Loucy (cell line): ENCODE measurements at regions not wholly inside any gene's neighbourhood (a gene's known extent, or its start where the extent isn't known, plus 50 kb on each side); places are given as distances from the start of the nearest gene placed in this dataset.
"Not testable (repeated sequence)": the region's sequence is repeated elsewhere in the genome, so short reads cannot be mapped to it uniquely, and the experiment has no call there.

Source experiments
- H2AFZ ChIP-seq: fragments of 200-600 bp; sonication (generic); 2 replicates; pipeline ENCODE4 v1.6.0; 2016; ENCODE audit warnings: antibody characterized with exemption, mild to moderate bottlenecking, low read length, moderate library complexity
- H3F3A ChIP-seq: fragments of 200-600 bp; 2 replicates; pipeline ENCODE4 v1.6.0; 2016; ENCODE audit warnings: antibody characterized with exemption, low read depth, mild to moderate bottlenecking
- H3K27me3 ChIP-seq: fragments of 200-600 bp; sonication (generic); 2 replicates; pipeline ENCODE4 v1.6.1; 2014; ENCODE audit warnings: low read length, mild to moderate bottlenecking; ENCODE audit not compliant: insufficient read depth, poor library complexity, severe bottlenecking
- H3K36me3 ChIP-seq: fragments of 200-600 bp; sonication (generic); 2 replicates; pipeline ENCODE4 v1.6.1; 2016; ENCODE audit warnings: low read length; ENCODE audit not compliant: insufficient read depth
- H3K4me1 ChIP-seq: fragments of 200-600 bp; sonication (generic); 2 replicates; pipeline ENCODE4 v1.5.1; 2014; ENCODE audit warnings: low read length, mild to moderate bottlenecking; ENCODE audit not compliant: insufficient read depth, poor library complexity, severe bottlenecking
- H3K4me2 ChIP-seq: fragments of 200-600 bp; sonication (generic); 2 replicates; pipeline ENCODE4 v1.6.0; 2014; ENCODE audit warnings: antibody characterized with exemption, low read length, low read depth, mild to moderate bottlenecking; ENCODE audit not compliant: poor library complexity, severe bottlenecking
- H3K4me3 ChIP-seq: fragments of 200-600 bp; sonication (generic); 2 replicates; pipeline ENCODE4 v1.5.1; 2014; ENCODE audit warnings: low read length, mild to moderate bottlenecking, mixed read lengths; ENCODE audit not compliant: poor library complexity, severe bottlenecking
- H3K79me2 ChIP-seq: fragments of 200-600 bp; sonication (generic); 2 replicates; pipeline ENCODE4 v1.6.1; 2014; ENCODE audit warnings: low read length; ENCODE audit not compliant: insufficient read depth
- H3K9ac ChIP-seq: fragments of 200-600 bp; sonication (generic); 2 replicates; pipeline ENCODE4 v1.6.0; 2014; ENCODE audit warnings: mild to moderate bottlenecking, low read depth, low read length, moderate library complexity; ENCODE audit not compliant: poor library complexity, severe bottlenecking
- H3K9me2 ChIP-seq: fragments of 200-600 bp; sonication (generic); replicated peaks from 2 replicates; pipeline ENCODE4 v1.6.1; 2016; ENCODE audit warnings: low read depth, low read length, mixed read lengths
- H3K9me3 ChIP-seq: fragments of 200-600 bp; sonication (generic); 2 replicates; pipeline ENCODE4 v1.6.1; 2014; ENCODE audit warnings: mild to moderate bottlenecking, antibody characterized with exemption, low read length, low read depth; ENCODE audit not compliant: insufficient read depth
- H4K20me1 ChIP-seq: fragments of 200-600 bp; sonication (generic); 2 replicates; pipeline ENCODE4 v1.6.0; 2014; ENCODE audit warnings: antibody characterized with exemption, low read length, mild to moderate bottlenecking; ENCODE audit not compliant: insufficient read depth, poor library complexity, severe bottlenecking
- EZH2phosphoT487 ChIP-seq: fragments of 200-600 bp; IDR thresholded peaks from 2 replicates; pipeline ENCODE4 v1.6.1; 2018; ENCODE audit warnings: antibody characterized with exemption, mild to moderate bottlenecking, moderate library complexity, borderline replicate concordance
- TF ChIP-seq, protein P1 (sequence below): fragments of 200-600 bp; sonication (generic); conservative IDR thresholded peaks from 2 replicates; pipeline ENCODE4 v1.5.1; 2014; ENCODE audit warnings: mild to moderate bottlenecking, antibody characterized with exemption, low read length

DNA sequence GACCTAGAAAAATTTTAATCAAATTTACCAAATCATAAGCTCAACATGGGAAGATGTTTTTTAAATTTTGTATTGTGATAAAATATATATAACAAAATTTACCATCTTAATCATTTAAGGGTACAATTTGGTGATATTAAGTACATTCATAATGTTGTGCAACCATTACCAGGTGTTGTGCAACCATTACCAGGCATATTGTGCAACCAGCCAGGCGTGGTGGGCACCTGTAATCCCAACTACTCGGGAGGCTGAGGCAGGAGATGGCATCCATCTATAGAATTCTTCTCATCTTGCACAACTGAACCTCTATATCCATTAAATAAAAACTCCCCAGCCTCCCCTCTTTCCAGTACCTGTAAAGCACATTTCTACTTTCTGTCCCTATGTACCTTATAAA lies 124.5 kb upstream of the SLC13A1 start:
- Histone ChIP-seq H3K9ac (no peak overlapping the region), H3K9me3 (peaks cover 5% of the 10 kb centered on the region; the same call in 1 of the 2 replicates), H3K9me2 (no peaks in the 10 kb centered on the region), H3K4me3 (no peak overlapping the region), H3K4me2 (no peak overlapping the region), H3K4me1 (no peaks in the 10 kb centered on the region), H2AFZ (no peak overlapping the region), H4K20me1 (no peaks in the 10 kb centered on the region), H3K27me3 (no peaks in the 10 kb centered on the region), H3K79me2 (no peaks in the 10 kb centered on the region), H3K36me3 (no peaks in the 10 kb centered on the region), H3F3A (no peaks in the 10 kb centered on the region)
- TF ChIP-seq, protein P1, sequence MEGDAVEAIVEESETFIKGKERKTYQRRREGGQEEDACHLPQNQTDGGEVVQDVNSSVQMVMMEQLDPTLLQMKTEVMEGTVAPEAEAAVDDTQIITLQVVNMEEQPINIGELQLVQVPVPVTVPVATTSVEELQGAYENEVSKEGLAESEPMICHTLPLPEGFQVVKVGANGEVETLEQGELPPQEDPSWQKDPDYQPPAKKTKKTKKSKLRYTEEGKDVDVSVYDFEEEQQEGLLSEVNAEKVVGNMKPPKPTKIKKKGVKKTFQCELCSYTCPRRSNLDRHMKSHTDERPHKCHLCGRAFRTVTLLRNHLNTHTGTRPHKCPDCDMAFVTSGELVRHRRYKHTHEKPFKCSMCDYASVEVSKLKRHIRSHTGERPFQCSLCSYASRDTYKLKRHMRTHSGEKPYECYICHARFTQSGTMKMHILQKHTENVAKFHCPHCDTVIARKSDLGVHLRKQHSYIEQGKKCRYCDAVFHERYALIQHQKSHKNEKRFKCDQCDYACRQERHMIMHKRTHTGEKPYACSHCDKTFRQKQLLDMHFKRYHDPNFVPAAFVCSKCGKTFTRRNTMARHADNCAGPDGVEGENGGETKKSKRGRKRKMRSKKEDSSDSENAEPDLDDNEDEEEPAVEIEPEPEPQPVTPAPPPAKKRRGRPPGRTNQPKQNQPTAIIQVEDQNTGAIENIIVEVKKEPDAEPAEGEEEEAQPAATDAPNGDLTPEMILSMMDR = no peak
- TF ChIP-seq EZH2phosphoT487 = no peak

GRCh38 chr7:123323689-123324088 lies 123.9 kb upstream of the SLC13A1 start:
- Histone ChIP-seq H3K4me3 (no peak overlapping the region), H3K27me3 (no peaks in the 10 kb centered on the region), H3K79me2 (no peaks in the 10 kb centered on the region), H3F3A (no peaks in the 10 kb centered on the region), H3K4me1 (no peaks in the 10 kb centered on the region), H3K4me2 (no peak overlapping the region), H4K20me1 (no peaks in the 10 kb centered on the region), H3K9me3 (peaks cover 5% of the 10 kb centered on the region; the same call in 1 of the 2 replicates), H3K9ac (no peak overlapping the region), H2AFZ (no peak overlapping the region), H3K36me3 (no peaks in the 10 kb centered on the region), H3K9me2 (no peaks in the 10 kb centered on the region)
- TF ChIP-seq, protein P1 = no peak
- no peak for TF ChIP-seq EZH2phosphoT487

DNA sequence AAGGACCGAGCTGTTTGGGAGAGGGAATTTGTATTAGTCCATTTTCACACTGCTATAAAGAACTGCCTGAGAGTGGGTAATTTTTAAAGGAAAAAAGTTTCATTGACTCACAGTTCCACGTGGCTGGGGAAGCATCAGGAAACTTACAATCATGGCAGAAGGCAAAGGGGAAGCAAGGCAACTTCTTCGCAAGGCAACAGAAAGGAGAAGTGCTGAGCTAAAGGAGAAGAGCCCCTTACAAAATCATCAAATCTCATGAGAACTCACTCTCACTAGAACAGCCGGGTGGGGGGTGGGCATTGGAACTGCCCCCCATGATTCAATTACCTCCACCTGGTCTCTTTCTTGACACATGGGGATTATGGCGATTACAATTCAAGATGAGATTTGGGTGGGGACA lies 121.8 kb upstream of the SLC13A1 start:
- H3K9me3 ChIP-seq, H3K9me2 ChIP-seq, H3K79me2 ChIP-seq, H3K27me3 ChIP-seq, H3K36me3 ChIP-seq, H3K9ac ChIP-seq, H3K4me2 ChIP-seq, H3F3A ChIP-seq, H2AFZ ChIP-seq, H4K20me1 ChIP-seq, H3K4me3 ChIP-seq, H3K4me1 ChIP-seq: not testable (repeated sequence)

DNA sequence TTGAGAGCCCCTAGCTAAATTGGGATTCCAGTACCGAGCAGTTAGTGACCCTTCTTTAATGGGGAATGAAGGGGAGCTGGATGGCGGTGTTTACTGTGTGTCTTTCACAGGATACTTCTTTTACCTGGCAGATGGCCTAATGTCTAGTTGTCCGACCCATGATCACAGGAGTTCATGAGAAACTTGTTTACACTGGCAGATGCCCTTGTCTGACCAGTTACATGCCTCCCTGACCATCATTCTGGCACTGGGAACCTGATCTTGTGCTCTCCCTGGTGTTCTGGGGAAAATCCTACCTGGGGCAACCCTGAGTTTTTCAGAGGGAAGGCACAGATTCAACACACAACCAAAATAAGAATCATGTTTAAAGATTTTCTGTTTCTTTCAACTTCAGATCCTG lies 120.1 kb upstream of the SLC13A1 start:
- peaks cover 5% of the 10 kb centered on the region; the same call in 1 of the 2 replicates for H3K9me3 ChIP-seq
- H3K79me2 ChIP-seq = no peaks in the 10 kb centered on the region
- no peaks in the 10 kb centered on the region for H3K27me3 ChIP-seq
- no peak overlapping the region for H2AFZ ChIP-seq
- H4K20me1 ChIP-seq = no peaks in the 10 kb centered on the region
- H3K9ac ChIP-seq = no peak overlapping the region
- no peak overlapping the region for H3K4me2 ChIP-seq
- TF ChIP-seq, protein P1 = no peak
- no peak for TF ChIP-seq EZH2phosphoT487
- no peaks in the 10 kb centered on the region for H3F3A ChIP-seq
- H3K4me3 ChIP-seq = no peak overlapping the region
- no peaks in the 10 kb centered on the region for H3K4me1 ChIP-seq
- no peaks in the 10 kb centered on the region for H3K9me2 ChIP-seq
- H3K36me3 ChIP-seq = no peaks in the 10 kb centered on the region
